GM19239 (cell line): ENCODE measurements at regions not wholly inside any gene's neighbourhood (a gene's known extent, or its start where the extent isn't known, plus 50 kb on each side); places are given as distances from the start of the nearest gene placed in this dataset.
"Not testable (repeated sequence)": the region's sequence is repeated elsewhere in the genome, so short reads cannot be mapped to it uniquely, and the experiment has no call there.

ENCODE experiments used
- DNase-seq: peaks from one replicate; pipeline ENCODE4 v3.0.0; 2011; ENCODE audit warnings: low spot score; ENCODE audit not compliant: insufficient read length
- FAIRE-seq: peaks from 2 replicates; lab custom pipeline; 2011; peaks lifted over from hg19 to GRCh38; lab: Jason Lieb, UNC

DNA sequence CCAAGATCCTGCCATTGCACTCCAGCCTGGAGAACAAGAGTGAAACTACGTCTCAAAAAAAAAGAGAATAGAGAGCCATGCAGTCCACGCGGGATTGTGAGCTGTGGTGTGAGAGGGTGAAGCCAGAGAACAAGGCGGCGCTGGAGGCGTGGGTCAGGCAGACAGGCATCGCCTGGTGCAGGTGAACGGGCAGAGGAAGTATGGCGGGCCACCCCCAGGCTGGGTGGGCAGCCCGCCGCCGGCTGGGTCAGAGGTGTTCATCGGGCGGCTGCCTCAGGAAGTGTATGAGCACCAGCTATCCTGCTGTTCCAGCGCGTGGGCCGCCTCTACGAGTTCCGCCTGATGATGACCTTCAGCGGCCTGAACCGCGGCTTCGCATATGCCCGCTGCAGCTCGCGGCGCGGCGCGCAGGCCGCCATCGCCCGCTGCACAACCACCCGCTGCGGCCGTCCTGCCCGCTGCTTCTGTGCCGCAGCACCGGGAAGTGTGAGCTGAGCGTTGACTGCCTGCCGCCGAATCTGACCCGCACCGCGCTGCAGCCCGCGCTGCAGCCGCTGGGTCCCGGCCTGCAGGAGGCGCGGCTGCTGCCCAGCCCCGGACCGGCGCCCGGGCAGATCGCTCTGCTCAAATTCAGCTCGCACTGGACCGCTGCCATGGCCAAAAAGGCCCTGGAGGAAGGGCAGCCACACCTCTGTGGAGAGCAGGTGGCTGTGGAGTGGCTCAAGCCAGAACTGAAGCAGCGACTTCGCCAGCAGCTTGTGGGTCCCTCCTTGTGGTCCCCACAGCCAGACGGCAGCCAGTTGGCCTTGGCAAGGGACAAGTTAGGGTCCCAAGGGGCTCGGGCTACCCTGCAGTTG is 95.5 kb upstream of the PLEKHM1 start:
- not testable (repeated sequence) for DNase-seq, FAIRE-seq

DNA sequence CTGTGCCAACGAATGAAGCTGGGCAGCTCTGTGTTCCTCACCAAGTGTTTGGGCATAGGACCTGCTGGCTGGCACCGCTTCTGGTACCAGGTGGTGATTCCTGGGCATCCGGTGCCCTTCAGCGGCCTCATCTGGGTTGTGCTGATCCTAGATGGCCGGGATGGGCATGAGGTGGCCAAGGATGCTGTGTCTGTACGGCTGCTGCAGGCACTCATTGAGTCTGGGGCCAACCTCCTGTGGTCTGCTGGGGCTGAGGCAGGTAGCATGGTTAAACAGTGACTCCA is 96.1 kb upstream of the PLEKHM1 start:
- not testable (repeated sequence) for FAIRE-seq, DNase-seq

DNA sequence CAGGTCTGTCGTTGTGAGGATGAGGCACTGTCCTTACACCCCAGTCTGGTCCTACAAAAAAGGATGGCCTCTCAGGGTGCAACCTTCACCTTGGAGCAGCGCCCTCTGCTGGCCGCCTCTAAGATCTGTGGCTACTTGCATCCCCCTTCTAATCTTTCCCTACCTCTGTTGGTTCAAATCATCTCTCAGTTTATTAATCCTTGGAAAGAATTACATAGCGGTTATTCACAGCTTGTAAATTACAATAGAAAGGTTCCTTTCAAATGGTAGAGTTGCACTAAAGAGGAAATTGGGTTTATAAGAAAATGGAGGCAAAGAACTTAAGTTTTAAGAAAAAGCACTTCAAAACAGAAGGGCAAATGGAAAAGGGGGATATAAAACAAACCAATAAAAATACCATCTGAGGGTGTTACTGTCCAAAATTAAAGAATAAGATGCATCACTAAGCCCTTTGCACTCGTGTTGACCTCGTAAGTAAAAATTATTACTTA is 102.0 kb upstream of the PLEKHM1 start:
- DNase-seq = peak; percentile 30
- peak; percentile 80 for FAIRE-seq

- DNase-seq, FAIRE-seq: not testable (repeated sequence)
These were observed 105.8 kb upstream of the PLEKHM1 start for GRCh38 chr17:45596347-45596746.

DNA sequence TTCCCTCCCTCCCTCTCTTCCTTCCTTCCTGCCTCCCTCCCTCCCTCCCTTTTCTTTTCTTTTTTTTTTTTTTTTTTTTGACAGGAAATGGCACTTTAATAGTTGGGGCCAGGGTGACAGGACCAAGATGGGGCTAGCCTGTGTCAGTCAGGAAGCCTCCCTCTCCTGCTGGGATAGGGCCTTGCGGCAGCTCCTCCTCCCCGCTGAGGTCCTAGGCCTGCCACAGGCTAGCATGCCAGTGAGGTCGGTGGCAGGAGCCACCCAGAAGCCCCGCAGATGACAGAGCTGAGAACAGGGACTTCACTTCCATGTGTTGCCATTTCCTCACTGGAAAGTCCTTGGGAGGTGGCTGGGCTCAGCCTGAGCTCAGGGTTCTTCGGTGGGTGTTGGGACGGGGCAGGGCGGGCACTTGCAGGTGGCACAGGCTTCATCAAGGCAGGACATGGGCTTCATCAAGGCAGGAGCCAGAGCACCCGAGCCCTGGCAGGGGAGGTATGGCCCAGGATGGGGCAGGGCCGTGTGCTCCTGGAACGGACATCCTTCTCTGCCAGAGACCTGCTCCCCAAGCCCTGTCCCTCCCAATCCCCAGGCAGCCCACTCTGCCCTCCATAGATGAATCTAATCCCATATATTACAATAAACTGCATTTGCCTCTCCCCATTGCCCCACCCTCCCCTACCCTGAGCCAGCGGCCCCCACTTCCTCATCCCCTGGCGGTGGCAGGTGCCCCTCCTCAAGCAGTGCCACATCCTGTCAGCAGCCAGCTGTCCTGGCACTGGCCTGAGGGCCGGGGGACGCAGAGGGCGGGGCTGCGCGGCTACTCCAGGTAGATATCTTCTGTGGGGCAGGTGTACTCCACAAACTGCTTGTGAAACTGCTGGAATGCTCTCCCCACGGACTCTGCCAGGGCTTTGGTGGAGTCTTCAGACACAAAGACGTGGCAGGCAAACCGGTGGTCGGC is 109.8 kb upstream of the PLEKHM1 start:
- not testable (repeated sequence) for FAIRE-seq, DNase-seq

- FAIRE-seq, DNase-seq: not testable (repeated sequence)
These were observed 110.5 kb upstream of the PLEKHM1 start for GRCh38 chr17:45601013-45601412.

- not testable (repeated sequence) for FAIRE-seq, DNase-seq
These were observed 111.4 kb upstream of the PLEKHM1 start for GRCh38 chr17:45601605-45602539.

GRCh38 chr17:45605751-45606150 is 115.2 kb upstream of the PLEKHM1 start:
- FAIRE-seq, DNase-seq: not testable (repeated sequence)

GRCh38 chr17:45619984-45620405 is 129.5 kb upstream of the PLEKHM1 start:
- DNase-seq (peak; percentile 36), FAIRE-seq (peak; percentile 97)

DNA sequence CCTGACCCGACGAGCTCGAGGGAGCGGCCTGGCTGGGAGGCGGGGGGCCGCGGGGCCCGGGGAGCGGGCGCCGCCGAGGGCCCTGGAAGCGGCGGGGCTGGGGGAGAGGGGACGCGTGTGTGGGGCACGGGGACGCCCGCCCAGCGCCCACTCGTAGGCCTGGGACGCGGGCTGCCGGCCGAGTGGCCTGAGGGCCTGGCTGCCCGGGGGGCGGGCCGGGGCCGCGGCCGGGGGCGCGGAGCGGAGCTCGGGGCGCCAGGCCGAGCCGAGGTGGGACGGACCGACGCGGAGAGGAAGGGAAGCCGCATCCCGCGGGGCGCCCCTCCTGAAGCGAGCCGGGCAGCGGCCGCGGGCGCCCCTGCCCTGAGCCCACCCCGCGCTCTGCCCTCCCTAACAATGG is 129.9 kb upstream of the PLEKHM1 start:
- not testable (repeated sequence) for FAIRE-seq, DNase-seq

DNA sequence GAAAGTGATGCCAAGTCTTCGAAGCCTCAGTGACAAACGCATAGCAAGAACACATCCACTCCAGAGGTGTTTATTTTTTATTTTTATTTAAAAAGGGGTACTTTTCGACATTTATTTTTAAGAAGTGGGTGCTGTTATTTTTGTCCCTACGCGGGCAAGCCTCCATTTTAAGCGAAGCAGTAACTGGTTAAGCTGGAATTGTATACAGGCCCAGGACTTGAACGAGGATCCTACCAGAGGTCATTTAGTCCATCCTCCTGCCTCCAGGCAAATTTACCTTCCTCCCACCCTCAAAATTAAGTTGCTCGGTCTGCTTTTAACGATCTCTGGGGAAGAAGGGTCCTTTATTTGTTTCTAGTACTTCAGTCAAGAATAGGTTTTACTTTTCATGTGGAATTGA is 130.6 kb upstream of the PLEKHM1 start:
- DNase-seq, FAIRE-seq: not testable (repeated sequence)

DNA sequence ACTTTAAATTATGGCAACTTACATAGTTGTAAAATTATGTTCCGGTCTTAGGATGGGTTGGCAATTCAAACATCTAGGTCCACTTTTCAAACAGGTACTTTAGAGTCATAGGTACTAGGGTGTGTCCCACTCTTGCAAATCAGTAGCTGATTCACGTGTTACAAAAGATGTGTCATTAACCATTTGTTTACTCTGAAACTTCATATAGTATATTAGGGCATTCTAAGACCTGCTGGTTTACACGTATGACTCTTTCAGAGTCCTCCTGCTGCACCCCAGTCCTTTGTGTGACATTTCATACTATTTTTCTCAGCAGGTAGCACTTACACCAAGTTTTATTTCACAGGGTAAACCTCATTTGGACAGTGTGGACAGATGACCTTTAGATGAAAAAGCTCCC is 131.8 kb upstream of the PLEKHM1 start:
- FAIRE-seq, DNase-seq: not testable (repeated sequence)

GRCh38 chr17:45628019-45628418 is 137.5 kb upstream of the PLEKHM1 start:
- no peak for FAIRE-seq
- no peak for DNase-seq

GRCh38 chr17:45631941-45632340 is 141.4 kb upstream of the PLEKHM1 start:
- FAIRE-seq = no peak

DNA sequence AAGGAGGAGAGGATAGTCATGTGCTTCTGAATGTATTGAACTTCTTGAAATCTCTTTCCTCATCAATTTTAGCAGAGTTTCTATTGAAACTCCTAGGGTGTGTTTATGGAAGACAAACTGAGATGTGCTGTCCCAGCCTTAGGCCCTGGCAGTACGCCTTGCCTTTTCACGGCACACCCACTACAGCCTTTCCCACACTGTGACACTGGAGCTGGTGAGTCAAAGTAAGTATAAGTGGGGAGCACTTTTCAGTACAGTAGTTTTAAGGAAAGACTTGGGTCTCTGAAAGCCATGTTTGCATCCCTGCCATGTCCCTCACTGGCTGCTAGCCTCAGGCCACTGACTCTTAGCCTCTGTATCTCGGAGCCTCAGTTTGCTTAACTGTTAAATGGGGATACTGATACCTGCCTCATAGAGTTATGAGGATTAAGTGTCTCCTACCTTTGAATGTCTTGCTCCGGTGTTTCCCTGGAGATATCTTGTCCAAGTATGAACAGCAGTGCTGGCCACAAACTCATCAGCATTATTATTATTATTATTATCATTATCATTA is 144.7 kb upstream of the CRHR1 start:
- DNase-seq = no peak
- FAIRE-seq = no peak

More at GRCh38 chr17:45631941-45632340, 141.4 kb upstream of the PLEKHM1 start:
- no peak for DNase-seq

DNA sequence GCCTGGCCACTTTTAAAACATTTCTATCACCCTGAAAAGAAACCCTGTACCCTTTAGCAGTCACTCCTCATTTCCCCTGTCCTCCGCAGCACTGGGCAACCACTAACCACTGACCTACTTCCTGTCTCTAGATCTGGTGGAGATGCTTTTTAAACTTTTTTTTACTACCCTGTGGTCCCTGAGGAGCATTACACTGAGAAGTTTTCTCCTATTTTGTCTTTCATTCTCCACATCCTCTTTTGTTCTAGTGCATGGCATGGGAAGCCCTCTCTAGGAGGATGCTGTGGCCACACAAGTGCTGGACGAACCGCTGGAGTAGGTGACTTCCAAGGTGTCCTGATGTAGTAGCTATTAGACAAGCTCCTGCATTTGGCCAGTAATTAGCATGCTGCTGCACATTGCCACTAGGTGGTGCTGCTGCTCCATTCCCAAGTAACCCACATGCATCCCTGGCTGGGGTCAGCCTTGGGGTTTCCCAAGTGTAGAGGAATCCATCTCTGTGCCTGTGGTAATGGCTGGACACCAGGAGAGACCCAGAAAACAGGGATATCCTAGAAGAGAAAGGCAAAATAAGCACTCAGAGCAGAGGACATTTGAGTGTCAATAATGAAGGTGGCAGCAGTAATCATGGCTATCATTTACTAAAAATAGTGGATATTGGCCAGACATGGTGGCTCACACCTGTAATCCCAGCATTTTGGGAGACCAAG is 143.8 kb upstream of the CRHR1 start:
- DNase-seq = peak; percentile 59
- peak; percentile 87 for FAIRE-seq

DNA sequence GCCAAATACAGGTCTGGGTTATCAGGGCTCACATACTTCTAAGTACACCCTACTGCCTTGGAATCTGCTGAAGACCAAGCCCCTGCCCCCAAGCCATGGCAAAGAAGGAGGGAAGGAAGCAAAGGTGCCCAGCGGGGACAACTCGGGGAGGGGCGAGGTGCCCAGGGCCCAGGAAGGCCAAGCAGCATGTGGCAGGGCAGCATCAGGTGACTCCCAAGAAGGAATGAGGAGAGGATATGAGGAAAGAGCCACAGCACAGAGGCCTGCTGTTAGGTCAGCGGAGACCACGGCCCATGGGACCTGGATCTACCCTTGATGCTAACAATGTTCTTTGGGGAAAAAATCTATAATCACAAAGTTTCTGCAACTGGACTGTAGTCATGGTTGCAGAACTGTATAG is 142.6 kb upstream of the CRHR1 start:
- FAIRE-seq (no peak), DNase-seq (no peak)

DNA sequence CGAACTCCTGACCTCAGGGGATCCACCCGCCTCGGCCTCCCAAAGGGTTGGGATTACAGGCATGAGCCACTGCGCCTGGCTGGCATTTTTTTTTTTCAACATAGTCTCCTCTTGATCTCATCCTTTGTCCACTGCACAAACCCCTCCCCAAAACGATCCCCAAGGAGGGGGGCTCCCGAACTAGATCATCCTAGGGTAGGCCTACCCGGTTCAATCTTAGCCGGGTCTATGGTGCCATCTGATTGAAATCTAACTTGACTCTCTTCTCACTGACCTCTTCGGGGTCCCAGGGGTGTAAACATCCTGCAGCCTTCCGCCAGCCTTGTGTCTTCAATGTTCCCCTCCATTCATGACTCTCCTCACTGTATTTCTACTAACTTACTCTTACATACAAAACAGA is 140.5 kb upstream of the CRHR1 start:
- no peak for FAIRE-seq
- no peak for DNase-seq

GRCh38 chr17:45644637-45645036 is 139.5 kb upstream of the CRHR1 start:
- DNase-seq, FAIRE-seq: not testable (repeated sequence)
